Cardiac fibroblast (primary cell): ENCODE measurements at regions not wholly inside any gene's neighbourhood (a gene's known extent, or its start where the extent isn't known, plus 50 kb on each side); places are given as distances from the start of the nearest gene placed in this dataset.
"Not testable (repeated sequence)": the region's sequence is repeated elsewhere in the genome, so short reads cannot be mapped to it uniquely, and the experiment has no call there.

Experiments
- DNase-seq, 2 donors: peaks; one replicate each; pipeline versions ENCODE4 v3.0.0 to v3.0.0-alpha.2; 2010; ENCODE audit warnings: low read depth in 2 of 2
- H3K4me3 ChIP-seq, 2 donors: replicated peaks in 1 of 2; 1 replicate in 1 of 2; 2 replicates in 1 of 2; pipeline ENCODE4 v1.5.1; 2011; ENCODE audit warnings: low read depth in 2 of 2, low read length in 2 of 2, mild to moderate bottlenecking in 2 of 2, moderate library complexity in 1 of 2
- TF ChIP-seq, protein P1 (sequence below): IDR thresholded peaks from one replicate; pipeline ENCODE4 v1.5.1; 2011; ENCODE audit warnings: low read depth, mild to moderate bottlenecking, low read length, inconsistent platforms

DNA sequence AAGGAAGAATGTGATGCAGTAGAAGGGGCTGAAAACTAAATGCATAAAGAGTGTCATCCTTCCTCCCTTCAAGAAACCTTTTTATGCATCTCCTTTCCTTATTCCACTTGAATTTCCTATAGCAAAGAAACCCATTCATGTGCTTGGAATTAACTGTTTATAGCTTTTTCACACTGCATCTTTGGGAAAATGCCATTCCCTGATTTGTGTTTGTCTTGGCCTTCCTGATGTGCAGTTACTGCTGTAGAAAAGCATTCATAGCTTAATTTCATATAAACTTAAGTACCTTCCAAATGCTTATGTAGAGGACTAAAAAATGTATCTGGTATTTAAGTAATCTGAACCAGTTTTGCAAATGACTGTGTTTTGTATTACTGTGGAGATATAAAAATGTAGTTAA lies 61.8 kb downstream of the SDR9C7 start:
- no peak overlapping the region for H3K4me3 ChIP-seq
- TF ChIP-seq, protein P1, sequence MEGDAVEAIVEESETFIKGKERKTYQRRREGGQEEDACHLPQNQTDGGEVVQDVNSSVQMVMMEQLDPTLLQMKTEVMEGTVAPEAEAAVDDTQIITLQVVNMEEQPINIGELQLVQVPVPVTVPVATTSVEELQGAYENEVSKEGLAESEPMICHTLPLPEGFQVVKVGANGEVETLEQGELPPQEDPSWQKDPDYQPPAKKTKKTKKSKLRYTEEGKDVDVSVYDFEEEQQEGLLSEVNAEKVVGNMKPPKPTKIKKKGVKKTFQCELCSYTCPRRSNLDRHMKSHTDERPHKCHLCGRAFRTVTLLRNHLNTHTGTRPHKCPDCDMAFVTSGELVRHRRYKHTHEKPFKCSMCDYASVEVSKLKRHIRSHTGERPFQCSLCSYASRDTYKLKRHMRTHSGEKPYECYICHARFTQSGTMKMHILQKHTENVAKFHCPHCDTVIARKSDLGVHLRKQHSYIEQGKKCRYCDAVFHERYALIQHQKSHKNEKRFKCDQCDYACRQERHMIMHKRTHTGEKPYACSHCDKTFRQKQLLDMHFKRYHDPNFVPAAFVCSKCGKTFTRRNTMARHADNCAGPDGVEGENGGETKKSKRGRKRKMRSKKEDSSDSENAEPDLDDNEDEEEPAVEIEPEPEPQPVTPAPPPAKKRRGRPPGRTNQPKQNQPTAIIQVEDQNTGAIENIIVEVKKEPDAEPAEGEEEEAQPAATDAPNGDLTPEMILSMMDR = no peak
- DNase-seq = no peak

DNA sequence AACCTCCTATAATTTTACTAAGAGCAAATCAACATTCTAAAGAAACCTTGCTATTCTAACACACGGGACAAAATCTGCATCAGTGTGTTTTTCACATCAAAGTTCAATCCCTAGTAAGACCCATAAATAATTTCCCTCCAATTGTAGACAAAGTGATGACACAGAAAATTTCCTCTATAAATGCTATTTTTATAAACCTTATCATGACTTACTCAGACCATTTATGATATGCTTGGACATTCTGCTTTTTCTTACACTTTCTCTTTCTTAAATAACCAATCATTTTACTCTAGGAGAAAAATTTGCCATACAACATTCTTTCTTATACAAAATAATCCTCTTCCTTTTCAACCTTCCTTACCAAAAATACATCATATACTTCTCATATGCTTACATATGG lies 67.0 kb downstream of the SDR9C7 start:
- TF ChIP-seq, protein P1 = no peak
- H3K4me3 ChIP-seq = no peak overlapping the region
- DNase-seq = no peak

DNA sequence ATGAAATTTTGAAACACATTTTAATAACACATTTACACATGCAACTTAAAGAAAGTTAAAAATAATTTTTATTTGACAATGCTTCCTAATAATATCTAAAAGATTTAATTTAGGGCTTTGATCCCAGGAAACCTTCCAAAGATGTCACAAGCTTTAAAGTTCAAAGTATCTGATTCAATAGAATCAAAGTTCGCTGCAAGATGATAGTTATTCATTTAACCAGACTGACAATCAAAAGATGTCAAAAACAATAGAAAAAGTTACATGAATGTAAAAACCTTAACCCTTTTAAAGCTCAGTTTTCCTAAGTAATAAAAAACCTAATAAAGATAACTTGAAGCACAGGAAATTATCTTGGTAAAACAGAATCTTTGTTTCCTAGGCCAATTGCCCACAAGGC lies 67.7 kb downstream of the SDR9C7 start:
- H3K4me3 ChIP-seq = no peak overlapping the region
- no peak for DNase-seq
- TF ChIP-seq, protein P1 = no peak

DNA sequence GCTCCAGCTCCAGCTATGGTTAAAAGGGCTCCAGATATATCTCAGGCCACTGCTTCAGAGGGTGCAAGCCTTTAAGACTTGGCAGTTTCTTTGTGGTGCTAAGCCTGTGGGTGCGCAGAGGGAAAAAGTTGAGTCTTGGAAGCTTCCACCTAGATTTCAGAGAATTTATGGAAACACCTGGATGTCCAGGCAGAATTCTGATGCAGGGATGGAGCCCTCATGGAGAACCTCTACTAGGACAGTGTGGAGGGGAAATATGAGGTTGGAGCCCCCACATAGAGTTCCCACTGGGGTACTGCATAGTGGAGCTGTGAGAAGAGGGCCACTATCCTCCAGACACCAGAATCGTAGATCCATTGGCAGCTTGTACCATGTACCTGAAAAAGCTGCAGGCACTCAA lies 69.9 kb downstream of the SDR9C7 start:
- TF ChIP-seq, protein P1 = no peak
- no peak for DNase-seq
- H3K4me3 ChIP-seq = no peak overlapping the region

DNA sequence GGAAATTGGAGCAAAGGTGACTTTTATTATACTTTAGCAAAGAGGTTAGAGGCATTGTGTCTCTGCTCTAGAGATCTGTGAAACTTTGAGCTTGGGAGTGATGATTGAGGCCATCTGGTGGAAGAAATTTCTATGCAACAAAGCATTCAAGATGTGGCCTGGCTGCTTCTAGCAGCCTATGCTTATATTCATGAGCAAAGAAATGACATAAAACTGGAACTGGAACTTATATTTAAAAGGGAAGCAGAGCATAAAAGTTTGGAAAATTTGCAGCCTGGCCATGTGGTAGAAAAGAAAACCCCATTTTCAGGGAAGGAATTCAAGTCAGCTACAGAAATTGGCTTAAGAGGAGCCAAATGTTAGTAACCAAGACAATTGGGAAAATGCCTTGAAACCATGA lies 70.4 kb downstream of the SDR9C7 start:
- no peak for DNase-seq
- TF ChIP-seq, protein P1 = no peak
- no peak overlapping the region for H3K4me3 ChIP-seq

DNA sequence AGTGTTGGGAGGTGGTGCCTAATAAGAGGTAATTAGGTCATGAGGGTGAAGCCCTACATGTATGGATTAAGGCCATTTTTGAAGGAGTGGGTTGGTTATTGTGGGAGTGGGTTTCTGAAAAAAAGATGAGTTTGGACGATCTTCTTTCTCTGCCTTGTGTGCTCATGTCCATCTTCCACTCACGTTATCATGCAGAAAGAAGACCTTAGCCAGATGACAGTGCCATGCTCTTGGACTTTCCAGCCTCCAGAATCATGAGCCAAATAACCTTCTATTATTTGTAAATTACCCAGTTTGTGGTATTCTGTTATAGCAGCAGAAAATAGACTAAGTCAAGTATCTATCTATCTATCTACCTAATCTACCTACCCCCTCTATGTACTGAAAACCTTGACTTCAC lies 71.9 kb downstream of the SDR9C7 start:
- TF ChIP-seq, protein P1 = no peak
- H3K4me3 ChIP-seq = no peak overlapping the region
- no peak for DNase-seq

GRCh38 chr12:56853392-56853978 lies 80.7 kb downstream of the SDR9C7 start:
- DNase-seq, H3K4me3 ChIP-seq: not testable (repeated sequence)
